Hepatocyte (in vitro differentiated cells): ENCODE measurements at regions not wholly inside any gene's neighbourhood (a gene's known extent, or its start where the extent isn't known, plus 50 kb on each side); places are given as distances from the start of the nearest gene placed in this dataset.

Source experiments
- DNase-seq: peaks from one replicate; pipeline ENCODE4 v3.0.0-alpha.2; 2016; ENCODE audit warnings: low spot score
- H2AFZ ChIP-seq: fragments of 200-600 bp; sonication (generic); 2 replicates; pipeline ENCODE4 v1.6.0; 2016; ENCODE audit warnings: antibody characterized with exemption, mild to moderate bottlenecking
- H3K27ac ChIP-seq: fragments of 200-600 bp; sonication (generic); 2 replicates; pipeline ENCODE4 v1.5.1; 2016; ENCODE audit warnings: mild to moderate bottlenecking
- H3K27me3 ChIP-seq: fragments of 200-600 bp; sonication (generic); 2 replicates; pipeline ENCODE4 v1.6.1; 2016
- H3K36me3 ChIP-seq: fragments of 200-600 bp; sonication (generic); replicated peaks from 2 replicates; pipeline ENCODE4 v1.5.1; 2016; ENCODE audit warnings: low read depth; ENCODE audit not compliant: insufficient read depth
- H3K4me1 ChIP-seq: fragments of 200-600 bp; sonication (generic); 2 replicates; pipeline ENCODE4 v1.5.1; 2016; ENCODE audit warnings: mild to moderate bottlenecking, moderate library complexity; ENCODE audit not compliant: insufficient read depth
- H3K4me2 ChIP-seq: fragments of 200-600 bp; sonication (generic); 2 replicates; pipeline ENCODE4 v1.6.0; 2016
- H3K4me3 ChIP-seq: fragments of 200-600 bp; sonication (generic); 2 replicates; pipeline ENCODE4 v1.5.1; 2016; ENCODE audit warnings: mild to moderate bottlenecking
- H3K79me2 ChIP-seq: fragments of 200-600 bp; sonication (generic); 2 replicates; pipeline ENCODE4 v1.6.0; 2017; ENCODE audit warnings: mild to moderate bottlenecking
- H3K9me2 ChIP-seq: fragments of 200-600 bp; sonication (generic); replicated peaks from 2 replicates; pipeline ENCODE4 v1.6.0; 2017; ENCODE audit warnings: mild to moderate bottlenecking; ENCODE audit not compliant: insufficient read depth
- H3K9me3 ChIP-seq: fragments of 200-600 bp; sonication (generic); 2 replicates; pipeline ENCODE4 v1.5.1; 2016; ENCODE audit warnings: low read depth, mild to moderate bottlenecking
- H4K20me1 ChIP-seq: fragments of 200-600 bp; sonication (generic); 2 replicates; pipeline ENCODE4 v1.6.0; 2016; ENCODE audit warnings: mild to moderate bottlenecking; ENCODE audit not compliant: insufficient read depth, poor library complexity, severe bottlenecking
- CTCF ChIP-seq: fragments of 200-600 bp; sonication (generic); IDR thresholded peaks from 2 replicates; pipeline ENCODE4 v1.5.1; 2016; ENCODE audit warnings: antibody characterized with exemption, mild to moderate bottlenecking; ENCODE audit not compliant: poor library complexity
- EZH2 ChIP-seq: fragments of 200-600 bp; sonication (generic); IDR thresholded peaks from 2 replicates; pipeline ENCODE4 v1.6.1; 2016; ENCODE audit warnings: antibody characterized with exemption, mild to moderate bottlenecking, borderline replicate concordance
- EZH2phosphoT487 ChIP-seq: fragments of 200-600 bp; sonication (generic); IDR thresholded peaks from one replicate; pipeline ENCODE4 v1.6.1; 2018; ENCODE audit warnings: antibody characterized with exemption, mild to moderate bottlenecking, low read depth, moderate library complexity; ENCODE audit not compliant: unreplicated experiment, severe bottlenecking
- WGBS: methylation state at CpG from one replicate; pipeline ENCODE4 v1.1.6; 2016; ENCODE audit warnings: low lambda C conversion rate; ENCODE audit errors: missing lambda C conversion rate; 5-methylcytosine and 5-hydroxymethylcytosine counted together

DNA sequence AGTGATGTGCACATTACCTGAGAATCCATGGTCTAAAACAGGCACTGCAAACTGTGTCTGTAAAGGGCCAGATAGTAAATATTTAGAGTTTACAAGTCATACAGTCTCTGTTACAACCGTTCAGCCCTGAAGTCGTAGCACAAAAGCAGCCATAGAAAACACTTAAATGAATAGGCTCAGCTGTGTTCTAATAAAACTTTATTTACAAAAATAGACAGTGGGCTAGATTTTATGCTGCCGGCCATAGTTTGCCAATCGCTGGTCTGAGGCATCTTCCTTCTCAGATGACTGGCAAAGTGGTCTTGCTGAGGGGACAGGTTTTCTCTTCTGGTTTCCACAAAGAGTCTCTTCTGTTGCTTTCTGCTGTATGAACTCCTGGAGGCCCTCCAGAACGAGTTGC is 121.7 kb downstream of the EMX2 start:
- Histone ChIP-seq H3K9me3 (no peaks in the 10 kb centered on the region), H3K9me2 (no peaks in the 10 kb centered on the region), H4K20me1 (no peaks in the 10 kb centered on the region), H3K27ac (no peak overlapping the region), H3K4me1 (no peaks in the 10 kb centered on the region), H3K27me3 (no peaks in the 10 kb centered on the region), H3K36me3 (no peaks in the 10 kb centered on the region), H3K79me2 (no peaks in the 10 kb centered on the region), H3K4me3 (no peak overlapping the region), H3K4me2 (no peak overlapping the region), H2AFZ (no peak overlapping the region)
- no peak for TF ChIP-seq EZH2
- TF ChIP-seq CTCF = no peak
- no peak for TF ChIP-seq EZH2phosphoT487
- WGBS = 84% methylated on average over 5 of the region's 5 CpGs
- DNase-seq = no peak

- H3K9me2 ChIP-seq = no peaks in the 10 kb centered on the region
- H3K27me3 ChIP-seq = no peaks in the 10 kb centered on the region
- no peak for TF ChIP-seq EZH2
- TF ChIP-seq EZH2phosphoT487 = no peak
- TF ChIP-seq CTCF = no peak
- no peaks in the 10 kb centered on the region for H3K4me1 ChIP-seq
- no peak overlapping the region for H3K4me3 ChIP-seq
- no peaks in the 10 kb centered on the region for H3K36me3 ChIP-seq
- WGBS = 71% methylated on average over 5 of the region's 5 CpGs
- no peaks in the 10 kb centered on the region for H3K9me3 ChIP-seq
- DNase-seq = no peak
- H3K79me2 ChIP-seq = no peaks in the 10 kb centered on the region
- no peak overlapping the region for H3K27ac ChIP-seq
- H3K4me2 ChIP-seq = no peak overlapping the region
- H4K20me1 ChIP-seq = no peaks in the 10 kb centered on the region
- H2AFZ ChIP-seq = no peak overlapping the region
These were observed 123.6 kb downstream of the EMX2 start for GRCh38 chr10:117666166-117666565.

DNA sequence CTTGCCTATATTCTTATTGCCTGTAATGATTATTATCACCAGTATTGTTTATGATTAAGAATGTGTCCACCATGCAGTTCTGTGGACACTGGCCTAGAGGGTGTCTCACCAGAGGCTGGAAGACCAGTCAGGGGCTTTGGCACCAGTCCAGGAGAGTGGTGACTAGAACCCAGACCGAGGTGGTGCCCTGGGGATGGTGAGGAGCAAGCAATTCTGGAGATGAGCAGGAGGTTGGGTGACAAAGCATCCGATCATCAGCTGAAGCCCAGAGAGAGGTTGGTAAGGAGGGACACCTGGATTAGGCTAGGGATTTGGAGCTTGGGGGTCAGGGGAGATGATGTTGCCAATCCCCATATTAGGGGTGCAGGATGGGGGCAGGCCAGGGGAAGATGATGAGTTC is 124.4 kb downstream of the EMX2 start:
- Histone ChIP-seq H3K27me3 (no peaks in the 10 kb centered on the region), H3K4me3 (no peak overlapping the region), H3K9me2 (no peaks in the 10 kb centered on the region), H2AFZ (no peak overlapping the region), H3K79me2 (no peaks in the 10 kb centered on the region), H3K4me2 (no peak overlapping the region), H3K36me3 (no peaks in the 10 kb centered on the region), H3K27ac (no peak overlapping the region), H4K20me1 (no peaks in the 10 kb centered on the region), H3K4me1 (no peaks in the 10 kb centered on the region), H3K9me3 (no peaks in the 10 kb centered on the region)
- no peak for DNase-seq
- no peak for TF ChIP-seq EZH2
- no peak for TF ChIP-seq CTCF
- TF ChIP-seq EZH2phosphoT487 = no peak
- 91% methylated on average over 2 of the region's 2 CpGs for WGBS

- TF ChIP-seq CTCF (no peak), EZH2phosphoT487 (no peak), EZH2 (no peak)
- Histone ChIP-seq H3K9me3 (no peaks in the 10 kb centered on the region), H3K36me3 (no peaks in the 10 kb centered on the region), H3K9me2 (no peaks in the 10 kb centered on the region), H3K4me1 (no peaks in the 10 kb centered on the region), H3K4me3 (no peak overlapping the region), H3K27ac (no peak overlapping the region), H3K4me2 (no peak overlapping the region), H2AFZ (no peak overlapping the region), H4K20me1 (no peaks in the 10 kb centered on the region), H3K79me2 (no peaks in the 10 kb centered on the region), H3K27me3 (no peaks in the 10 kb centered on the region)
- 73% methylated on average over 6 of the region's 6 CpGs for WGBS
- DNase-seq = no peak
These were observed 125.3 kb downstream of the EMX2 start for GRCh38 chr10:117667831-117668230.
